Liver (tissue), 8 donors: ENCODE measurements at regions not wholly inside any gene's neighbourhood (a gene's known extent, or its start where the extent isn't known, plus 50 kb on each side); places are given as distances from the start of the nearest gene placed in this dataset.

ENCODE experiments used
- DNase-seq: peaks from one replicate; pipeline ENCODE4 v3.0.0-alpha.2; 2017; ENCODE audit warnings: low spot score
- H3K27ac ChIP-seq, 2 donors: one replicate each; pipeline ENCODE4 v1.7.0; 2013; ENCODE audit warnings: inconsistent platforms in 2 of 2, low read length in 2 of 2, control low read depth in 1 of 2, low read depth in 1 of 2, mild to moderate bottlenecking in 1 of 2
- H3K27me3 ChIP-seq, 4 donors: one replicate each; pipeline versions ENCODE4 v1.6.1 to v1.7.0; 2013; ENCODE audit warnings: low read length in 3 of 4, inconsistent platforms in 1 of 4, mild to moderate bottlenecking in 1 of 4, moderate library complexity in 1 of 4; ENCODE audit not compliant: control insufficient read depth in 4 of 4, insufficient read depth in 4 of 4
- H3K36me3 ChIP-seq, 4 donors: one replicate each; pipeline versions ENCODE4 v1.6.1 to v1.7.0; 2013; ENCODE audit warnings: low read length in 3 of 4, mild to moderate bottlenecking in 3 of 4, low read depth in 1 of 4, moderate library complexity in 1 of 4; ENCODE audit not compliant: control insufficient read depth in 4 of 4, insufficient read depth in 3 of 4
- H3K4me1 ChIP-seq, 4 donors: one replicate each; pipeline versions ENCODE4 v1.6.1 to v1.7.0; 2013; ENCODE audit warnings: low read length in 3 of 4, mild to moderate bottlenecking in 3 of 4, moderate library complexity in 1 of 4; ENCODE audit not compliant: control insufficient read depth in 4 of 4, insufficient read depth in 4 of 4
- H3K4me3 ChIP-seq, 3 donors: one replicate each; pipeline versions ENCODE4 v1.6.1 to v1.7.0; 2013; ENCODE audit warnings: low read length in 3 of 3, control low read depth in 1 of 3, low read depth in 1 of 3, mild to moderate bottlenecking in 1 of 3
- H3K9ac ChIP-seq, 2 donors: one replicate each; pipeline ENCODE4 v1.7.0; 2013; ENCODE audit warnings: low read length in 2 of 2, mild to moderate bottlenecking in 2 of 2, moderate library complexity in 2 of 2, control low read depth in 1 of 2, low read depth in 1 of 2
- H3K9me3 ChIP-seq, 4 donors: one replicate each; pipeline versions ENCODE4 v1.6.1 to v1.7.0; 2013; ENCODE audit warnings: low read length in 3 of 4; ENCODE audit not compliant: control insufficient read depth in 4 of 4
- EGR1 ChIP-seq, 2 donors: IDR thresholded peaks; 2 replicates each; pipeline ENCODE4 v1.6.1; 2016 to 2018; ENCODE audit warnings: antibody characterized with exemption in 2 of 2, low read depth in 2 of 2
- FOXA1 ChIP-seq: IDR thresholded peaks from 2 replicates; pipeline ENCODE4 v1.6.1; 2016; ENCODE audit warnings: antibody characterized with exemption
- FOXA2 ChIP-seq: IDR thresholded peaks from 2 replicates; pipeline ENCODE4 v1.6.1; 2016; ENCODE audit warnings: antibody characterized with exemption
- GABPA ChIP-seq, 2 donors: IDR thresholded peaks in 1 of 2; conservative IDR thresholded peaks in 1 of 2; 2 replicates each; pipeline ENCODE4 v1.6.1; 2016; ENCODE audit warnings: antibody characterized with exemption in 2 of 2, mild to moderate bottlenecking in 1 of 2, moderate library complexity in 1 of 2
- HNF4A ChIP-seq, 2 donors: conservative IDR thresholded peaks; 2 replicates each; pipeline ENCODE4 v1.6.1; 2016; ENCODE audit warnings: antibody characterized with exemption in 2 of 2, mild to moderate bottlenecking in 2 of 2
- HNF4G ChIP-seq: IDR thresholded peaks from 2 replicates; pipeline ENCODE4 v1.6.1; 2016; ENCODE audit warnings: antibody characterized with exemption
- JUND ChIP-seq, 2 donors: IDR thresholded peaks; 2 replicates each; pipeline ENCODE4 v1.6.1; 2016; ENCODE audit warnings: antibody characterized with exemption in 2 of 2
- NR2F2 ChIP-seq: IDR thresholded peaks from 2 replicates; pipeline ENCODE4 v1.6.1; 2016; ENCODE audit warnings: antibody characterized with exemption
- RAD21 ChIP-seq, 2 donors: IDR thresholded peaks; 2 replicates each; pipeline ENCODE4 v1.6.1; 2016; ENCODE audit warnings: antibody characterized with exemption in 2 of 2, mild to moderate bottlenecking in 2 of 2
- RXRA ChIP-seq, 2 donors: IDR thresholded peaks; 2 replicates each; pipeline ENCODE4 v1.6.1; 2017 to 2018; ENCODE audit warnings: antibody characterized with exemption in 2 of 2, mild to moderate bottlenecking in 1 of 2
- SP1 ChIP-seq: IDR thresholded peaks from 2 replicates; pipeline ENCODE4 v1.6.1; 2018; ENCODE audit warnings: antibody characterized with exemption, mild to moderate bottlenecking
- TAF1 ChIP-seq: conservative IDR thresholded peaks from 2 replicates; pipeline ENCODE4 v1.6.1; 2016; ENCODE audit warnings: antibody characterized with exemption, mild to moderate bottlenecking
- YY1 ChIP-seq: IDR thresholded peaks from 2 replicates; pipeline ENCODE4 v1.6.1; 2016; ENCODE audit warnings: antibody characterized with exemption, mild to moderate bottlenecking
- WGBS: extraction: QIAGEN DNeasy Blood & Tissue Kit; methylation state at CpG from one replicate; pipeline ENCODE4 v1.1.7; 2013; 5-methylcytosine and 5-hydroxymethylcytosine counted together
- TF ChIP-seq, protein P1 (sequence below): IDR thresholded peaks from 2 replicates; pipeline ENCODE4 v1.6.1; 2016; ENCODE audit warnings: antibody characterized with exemption
- TF ChIP-seq, protein P2 (sequence below): IDR thresholded peaks from 2 replicates; pipeline ENCODE4 v1.6.1; 2016; ENCODE audit warnings: antibody characterized with exemption
- TF ChIP-seq, protein P3 (sequence below): fragments of 150-350 bp; IDR thresholded peaks from 2 replicates; pipeline ENCODE4 v1.5.1; 2017; ENCODE audit warnings: improper control_type of control experiment, low read depth, low read length; ENCODE audit not compliant: missing input control
- TF ChIP-seq, protein P4 (sequence below): IDR thresholded peaks from 2 replicates; pipeline ENCODE4 v1.6.1; 2016; ENCODE audit warnings: antibody characterized with exemption
- TF ChIP-seq, protein P5 (sequence below): IDR thresholded peaks from 2 replicates; pipeline ENCODE4 v1.6.1; 2016; ENCODE audit warnings: antibody characterized with exemption, mild to moderate bottlenecking
- donor health status: healthy.
- donor health status: healthy.
- donor health status: healthy.
- donor health status: healthy.
- donor health status: healthy.

DNA sequence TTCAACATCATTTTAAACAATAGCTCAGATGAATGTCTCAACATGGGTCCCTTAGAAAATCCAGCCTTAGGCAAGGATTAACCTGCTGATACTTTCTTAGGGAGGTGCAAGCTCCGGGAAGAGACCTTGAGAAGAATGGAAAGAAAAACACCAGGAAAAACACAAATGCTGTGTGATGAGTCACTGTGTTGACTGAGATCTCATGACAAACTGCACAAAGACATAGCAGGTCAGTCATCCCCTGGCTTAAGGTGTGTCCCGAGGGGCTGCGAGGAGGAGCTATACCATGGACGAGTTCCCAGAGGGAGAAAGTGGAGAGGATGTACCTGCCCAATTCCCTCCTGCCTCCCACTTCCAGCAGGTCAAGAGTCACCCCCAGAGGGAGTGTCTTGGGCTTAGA, 98.0 kb downstream of the TEX36 start:
- Histone ChIP-seq H3K9ac (no peak overlapping the region), H3K36me3 (no peaks in the 10 kb centered on the region), H3K27ac (no peak overlapping the region), H3K27me3 (peaks cover 0 to 4% (median 0%) of the 10 kb centered on the region in 4 donors), H3K4me3 (no peak overlapping the region), H3K4me1 (no peaks in the 10 kb centered on the region), H3K9me3 (peaks cover 0 to under 1% (median 0%) of the 10 kb centered on the region in 4 donors)
- DNase-seq: no peak
- 74% methylated on average over 4 of the region's 4 CpGs for WGBS
- TF ChIP-seq NR2F2: no peak
- no peak for TF ChIP-seq FOXA2
- no peak for TF ChIP-seq SP1
- TF ChIP-seq TAF1: no peak
- no peak for TF ChIP-seq EGR1 (IDR thresholded peaks at IDR 0.05; ENCODE audit: low read depth in 2 of 2)
- no peak for TF ChIP-seq RXRA (IDR thresholded peaks at IDR 0.05)
- TF ChIP-seq, protein P1, sequence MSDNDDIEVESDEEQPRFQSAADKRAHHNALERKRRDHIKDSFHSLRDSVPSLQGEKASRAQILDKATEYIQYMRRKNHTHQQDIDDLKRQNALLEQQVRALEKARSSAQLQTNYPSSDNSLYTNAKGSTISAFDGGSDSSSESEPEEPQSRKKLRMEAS: no peak
- TF ChIP-seq GABPA (IDR thresholded peaks at IDR 0.05 in 1 of 2, conservative IDR thresholded peaks at IDR 0.05 in 1 of 2): no peak
- no peak for TF ChIP-seq RAD21 (IDR thresholded peaks at IDR 0.05)
- TF ChIP-seq HNF4A (conservative IDR thresholded peaks at IDR 0.05): no peak
- TF ChIP-seq, protein P2, sequence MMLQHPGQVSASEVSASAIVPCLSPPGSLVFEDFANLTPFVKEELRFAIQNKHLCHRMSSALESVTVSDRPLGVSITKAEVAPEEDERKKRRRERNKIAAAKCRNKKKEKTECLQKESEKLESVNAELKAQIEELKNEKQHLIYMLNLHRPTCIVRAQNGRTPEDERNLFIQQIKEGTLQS: no peak
- no peak for TF ChIP-seq YY1
- no peak for TF ChIP-seq JUND (IDR thresholded peaks at IDR 0.05)
- TF ChIP-seq, protein P3, sequence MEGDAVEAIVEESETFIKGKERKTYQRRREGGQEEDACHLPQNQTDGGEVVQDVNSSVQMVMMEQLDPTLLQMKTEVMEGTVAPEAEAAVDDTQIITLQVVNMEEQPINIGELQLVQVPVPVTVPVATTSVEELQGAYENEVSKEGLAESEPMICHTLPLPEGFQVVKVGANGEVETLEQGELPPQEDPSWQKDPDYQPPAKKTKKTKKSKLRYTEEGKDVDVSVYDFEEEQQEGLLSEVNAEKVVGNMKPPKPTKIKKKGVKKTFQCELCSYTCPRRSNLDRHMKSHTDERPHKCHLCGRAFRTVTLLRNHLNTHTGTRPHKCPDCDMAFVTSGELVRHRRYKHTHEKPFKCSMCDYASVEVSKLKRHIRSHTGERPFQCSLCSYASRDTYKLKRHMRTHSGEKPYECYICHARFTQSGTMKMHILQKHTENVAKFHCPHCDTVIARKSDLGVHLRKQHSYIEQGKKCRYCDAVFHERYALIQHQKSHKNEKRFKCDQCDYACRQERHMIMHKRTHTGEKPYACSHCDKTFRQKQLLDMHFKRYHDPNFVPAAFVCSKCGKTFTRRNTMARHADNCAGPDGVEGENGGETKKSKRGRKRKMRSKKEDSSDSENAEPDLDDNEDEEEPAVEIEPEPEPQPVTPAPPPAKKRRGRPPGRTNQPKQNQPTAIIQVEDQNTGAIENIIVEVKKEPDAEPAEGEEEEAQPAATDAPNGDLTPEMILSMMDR: no peak
- TF ChIP-seq, protein P4, sequence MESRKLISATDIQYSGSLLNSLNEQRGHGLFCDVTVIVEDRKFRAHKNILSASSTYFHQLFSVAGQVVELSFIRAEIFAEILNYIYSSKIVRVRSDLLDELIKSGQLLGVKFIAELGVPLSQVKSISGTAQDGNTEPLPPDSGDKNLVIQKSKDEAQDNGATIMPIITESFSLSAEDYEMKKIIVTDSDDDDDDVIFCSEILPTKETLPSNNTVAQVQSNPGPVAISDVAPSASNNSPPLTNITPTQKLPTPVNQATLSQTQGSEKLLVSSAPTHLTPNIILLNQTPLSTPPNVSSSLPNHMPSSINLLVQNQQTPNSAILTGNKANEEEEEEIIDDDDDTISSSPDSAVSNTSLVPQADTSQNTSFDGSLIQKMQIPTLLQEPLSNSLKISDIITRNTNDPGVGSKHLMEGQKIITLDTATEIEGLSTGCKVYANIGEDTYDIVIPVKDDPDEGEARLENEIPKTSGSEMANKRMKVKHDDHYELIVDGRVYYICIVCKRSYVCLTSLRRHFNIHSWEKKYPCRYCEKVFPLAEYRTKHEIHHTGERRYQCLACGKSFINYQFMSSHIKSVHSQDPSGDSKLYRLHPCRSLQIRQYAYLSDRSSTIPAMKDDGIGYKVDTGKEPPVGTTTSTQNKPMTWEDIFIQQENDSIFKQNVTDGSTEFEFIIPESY: no peak
- no peak for TF ChIP-seq FOXA1
- no peak for TF ChIP-seq HNF4G
- TF ChIP-seq, protein P5, sequence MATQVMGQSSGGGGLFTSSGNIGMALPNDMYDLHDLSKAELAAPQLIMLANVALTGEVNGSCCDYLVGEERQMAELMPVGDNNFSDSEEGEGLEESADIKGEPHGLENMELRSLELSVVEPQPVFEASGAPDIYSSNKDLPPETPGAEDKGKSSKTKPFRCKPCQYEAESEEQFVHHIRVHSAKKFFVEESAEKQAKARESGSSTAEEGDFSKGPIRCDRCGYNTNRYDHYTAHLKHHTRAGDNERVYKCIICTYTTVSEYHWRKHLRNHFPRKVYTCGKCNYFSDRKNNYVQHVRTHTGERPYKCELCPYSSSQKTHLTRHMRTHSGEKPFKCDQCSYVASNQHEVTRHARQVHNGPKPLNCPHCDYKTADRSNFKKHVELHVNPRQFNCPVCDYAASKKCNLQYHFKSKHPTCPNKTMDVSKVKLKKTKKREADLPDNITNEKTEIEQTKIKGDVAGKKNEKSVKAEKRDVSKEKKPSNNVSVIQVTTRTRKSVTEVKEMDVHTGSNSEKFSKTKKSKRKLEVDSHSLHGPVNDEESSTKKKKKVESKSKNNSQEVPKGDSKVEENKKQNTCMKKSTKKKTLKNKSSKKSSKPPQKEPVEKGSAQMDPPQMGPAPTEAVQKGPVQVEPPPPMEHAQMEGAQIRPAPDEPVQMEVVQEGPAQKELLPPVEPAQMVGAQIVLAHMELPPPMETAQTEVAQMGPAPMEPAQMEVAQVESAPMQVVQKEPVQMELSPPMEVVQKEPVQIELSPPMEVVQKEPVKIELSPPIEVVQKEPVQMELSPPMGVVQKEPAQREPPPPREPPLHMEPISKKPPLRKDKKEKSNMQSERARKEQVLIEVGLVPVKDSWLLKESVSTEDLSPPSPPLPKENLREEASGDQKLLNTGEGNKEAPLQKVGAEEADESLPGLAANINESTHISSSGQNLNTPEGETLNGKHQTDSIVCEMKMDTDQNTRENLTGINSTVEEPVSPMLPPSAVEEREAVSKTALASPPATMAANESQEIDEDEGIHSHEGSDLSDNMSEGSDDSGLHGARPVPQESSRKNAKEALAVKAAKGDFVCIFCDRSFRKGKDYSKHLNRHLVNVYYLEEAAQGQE: no peak
